Progenitor cell of endocrine pancreas (in vitro differentiated cells): ENCODE measurements at regions not wholly inside any gene's neighbourhood (a gene's known extent, or its start where the extent isn't known, plus 50 kb on each side); places are given as distances from the start of the nearest gene placed in this dataset.

ENCODE experiments used
- DNase-seq: peaks from one replicate; pipeline ENCODE4 v3.0.0; 2021; ENCODE audit warnings: low spot score; ENCODE audit not compliant: unreplicated experiment
- H3K27ac Mint-ChIP-seq: 2 replicates; pipeline ENCODE4 v1.8.0; 2021; ENCODE audit warnings: mild to moderate bottlenecking, moderate library complexity, mixed read lengths
- H3K27me3 Mint-ChIP-seq: 2 replicates; pipeline ENCODE4 v1.8.0; 2021; ENCODE audit warnings: mixed read lengths
- H3K36me3 Mint-ChIP-seq: 2 replicates; pipeline ENCODE4 v1.8.0; 2022; ENCODE audit warnings: mixed read lengths; ENCODE audit not compliant: insufficient read depth
- H3K4me1 Mint-ChIP-seq: 2 replicates; pipeline ENCODE4 v1.8.0; 2021; ENCODE audit warnings: low read depth, mixed read lengths
- H3K4me3 Mint-ChIP-seq: 2 replicates; pipeline ENCODE4 v1.8.0; 2021; ENCODE audit warnings: low read depth, mild to moderate bottlenecking, moderate library complexity, mixed read lengths
- H3K9me3 Mint-ChIP-seq: 2 replicates; pipeline ENCODE4 v1.8.0; 2021; ENCODE audit warnings: low read depth, mixed read lengths
- CTCF ChIP-seq: fragments of 200-600 bp; sonication (generic); IDR thresholded peaks from one replicate; pipeline ENCODE4 v1.5.0; 2021; ENCODE audit warnings: antibody characterized with exemption, mild to moderate bottlenecking; ENCODE audit not compliant: unreplicated experiment

- Mint-ChIP-seq H3K4me1 (no peaks in the 10 kb centered on the region), H3K27ac (no peak overlapping the region), H3K36me3 (no peaks in the 10 kb centered on the region), H3K9me3 (no peaks in the 10 kb centered on the region), H3K4me3 (no peak overlapping the region), H3K27me3 (no peaks in the 10 kb centered on the region)
- DNase-seq, result no peak
- no peak for TF ChIP-seq CTCF
Observed at GRCh38 chr5:50564079-50564478, 102.4 kb upstream of the PARP8 start.

GRCh38 chr5:50564558-50564957, 101.9 kb upstream of the PARP8 start:
- DNase-seq, result no peak
- no peak overlapping the region for H3K4me3 Mint-ChIP-seq
- H3K9me3 Mint-ChIP-seq, result no peaks in the 10 kb centered on the region
- H3K36me3 Mint-ChIP-seq, result no peaks in the 10 kb centered on the region
- no peaks in the 10 kb centered on the region for H3K27me3 Mint-ChIP-seq
- no peak overlapping the region for H3K27ac Mint-ChIP-seq
- H3K4me1 Mint-ChIP-seq, result no peaks in the 10 kb centered on the region
- TF ChIP-seq CTCF, result no peak

GRCh38 chr5:50574121-50574520, 92.3 kb upstream of the PARP8 start:
- H3K27me3 Mint-ChIP-seq, result no peaks in the 10 kb centered on the region

GRCh38 chr5:50575740-50576139, 90.7 kb upstream of the PARP8 start:
- DNase-seq, result no peak
- Mint-ChIP-seq H3K4me3 (no peak overlapping the region), H3K9me3 (no peaks in the 10 kb centered on the region), H3K27ac (no peak overlapping the region), H3K27me3 (no peaks in the 10 kb centered on the region), H3K36me3 (no peaks in the 10 kb centered on the region), H3K4me1 (no peaks in the 10 kb centered on the region)
- TF ChIP-seq CTCF, result no peak

More at GRCh38 chr5:50574121-50574520, 92.3 kb upstream of the PARP8 start:
- no peaks in the 10 kb centered on the region for H3K9me3 Mint-ChIP-seq
- TF ChIP-seq CTCF, result no peak
- no peak for DNase-seq
- no peaks in the 10 kb centered on the region for H3K36me3 Mint-ChIP-seq
- H3K4me3 Mint-ChIP-seq, result no peak overlapping the region
- no peaks in the 10 kb centered on the region for H3K4me1 Mint-ChIP-seq
- H3K27ac Mint-ChIP-seq, result no peak overlapping the region

GRCh38 chr5:50576265-50576664, 90.2 kb upstream of the PARP8 start:
- H3K4me3 Mint-ChIP-seq, result no peak overlapping the region
- no peak for DNase-seq
- TF ChIP-seq CTCF, result no peak
- H3K9me3 Mint-ChIP-seq, result no peaks in the 10 kb centered on the region
- H3K27me3 Mint-ChIP-seq, result no peaks in the 10 kb centered on the region
- H3K27ac Mint-ChIP-seq, result no peak overlapping the region
- no peaks in the 10 kb centered on the region for H3K4me1 Mint-ChIP-seq
- H3K36me3 Mint-ChIP-seq, result no peaks in the 10 kb centered on the region
